Glutamatergic neuron (in vitro differentiated cells): ENCODE measurements at regions not wholly inside any gene's neighbourhood (a gene's known extent, or its start where the extent isn't known, plus 50 kb on each side); places are given as distances from the start of the nearest gene placed in this dataset.

ENCODE experiments used
- DNase-seq: peaks from one replicate; pipeline ENCODE4 v3.0.0; 2022
- H3K27ac Mint-ChIP-seq: one replicate; pipeline ENCODE4 v1.8.0; 2020; ENCODE audit warnings: mild to moderate bottlenecking, mixed read lengths, inconsistent platforms; ENCODE audit not compliant: unreplicated experiment
- H3K27me3 Mint-ChIP-seq: one replicate; pipeline ENCODE4 v1.8.0; 2020; ENCODE audit warnings: mild to moderate bottlenecking, moderate library complexity, mixed read lengths, inconsistent platforms; ENCODE audit not compliant: unreplicated experiment
- H3K36me3 Mint-ChIP-seq: one replicate; pipeline ENCODE4 v1.8.0; 2020; ENCODE audit warnings: mild to moderate bottlenecking, mixed read lengths, inconsistent platforms; ENCODE audit not compliant: unreplicated experiment
- H3K4me1 Mint-ChIP-seq: one replicate; pipeline ENCODE4 v1.8.0; 2020; ENCODE audit warnings: mild to moderate bottlenecking, low read depth, mixed read lengths, inconsistent platforms; ENCODE audit not compliant: unreplicated experiment
- H3K4me3 Mint-ChIP-seq: one replicate; pipeline ENCODE4 v1.8.0; 2020; ENCODE audit warnings: mild to moderate bottlenecking, mixed read lengths, inconsistent platforms; ENCODE audit not compliant: unreplicated experiment
- H3K9me3 Mint-ChIP-seq: one replicate; pipeline ENCODE4 v1.8.0; 2020; ENCODE audit warnings: mild to moderate bottlenecking, moderate library complexity, mixed read lengths, inconsistent platforms; ENCODE audit not compliant: unreplicated experiment
- TF ChIP-seq, protein P1 (sequence below): fragments of 200-600 bp; sonication (generic); IDR thresholded peaks from one replicate; pipeline ENCODE4 v1.5.0; 2021; ENCODE audit not compliant: partially characterized antibody, unreplicated experiment

DNA sequence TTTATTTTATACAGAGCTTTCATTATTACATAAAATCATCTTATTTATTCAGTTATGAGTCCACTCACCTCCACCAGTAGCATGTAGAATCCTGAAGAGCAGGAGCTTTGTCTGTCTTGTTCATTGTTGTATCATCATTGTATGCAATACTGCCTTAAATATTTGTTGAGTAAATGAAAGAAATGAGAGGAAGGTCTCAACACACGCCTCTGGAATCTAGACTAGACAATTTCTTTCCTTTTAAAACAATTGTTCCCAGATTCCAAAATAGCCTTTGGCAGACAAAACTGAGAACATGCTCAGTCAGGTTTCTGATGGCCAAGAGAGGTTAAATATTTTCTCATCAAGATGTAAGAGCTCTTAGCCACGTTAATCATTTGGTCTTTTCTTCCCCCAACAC is 173.1 kb upstream of the AGR3 start:
- no peaks in the 10 kb centered on the region for H3K9me3 Mint-ChIP-seq
- no peaks in the 10 kb centered on the region for H3K4me1 Mint-ChIP-seq
- peaks cover 2% of the 10 kb centered on the region for H3K27me3 Mint-ChIP-seq
- peaks cover 8% of the 10 kb centered on the region for H3K36me3 Mint-ChIP-seq
- no peak overlapping the region for H3K4me3 Mint-ChIP-seq
- DNase-seq = no peak
- TF ChIP-seq, protein P1, sequence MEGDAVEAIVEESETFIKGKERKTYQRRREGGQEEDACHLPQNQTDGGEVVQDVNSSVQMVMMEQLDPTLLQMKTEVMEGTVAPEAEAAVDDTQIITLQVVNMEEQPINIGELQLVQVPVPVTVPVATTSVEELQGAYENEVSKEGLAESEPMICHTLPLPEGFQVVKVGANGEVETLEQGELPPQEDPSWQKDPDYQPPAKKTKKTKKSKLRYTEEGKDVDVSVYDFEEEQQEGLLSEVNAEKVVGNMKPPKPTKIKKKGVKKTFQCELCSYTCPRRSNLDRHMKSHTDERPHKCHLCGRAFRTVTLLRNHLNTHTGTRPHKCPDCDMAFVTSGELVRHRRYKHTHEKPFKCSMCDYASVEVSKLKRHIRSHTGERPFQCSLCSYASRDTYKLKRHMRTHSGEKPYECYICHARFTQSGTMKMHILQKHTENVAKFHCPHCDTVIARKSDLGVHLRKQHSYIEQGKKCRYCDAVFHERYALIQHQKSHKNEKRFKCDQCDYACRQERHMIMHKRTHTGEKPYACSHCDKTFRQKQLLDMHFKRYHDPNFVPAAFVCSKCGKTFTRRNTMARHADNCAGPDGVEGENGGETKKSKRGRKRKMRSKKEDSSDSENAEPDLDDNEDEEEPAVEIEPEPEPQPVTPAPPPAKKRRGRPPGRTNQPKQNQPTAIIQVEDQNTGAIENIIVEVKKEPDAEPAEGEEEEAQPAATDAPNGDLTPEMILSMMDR = no peak
- H3K27ac Mint-ChIP-seq = no peak overlapping the region

DNA sequence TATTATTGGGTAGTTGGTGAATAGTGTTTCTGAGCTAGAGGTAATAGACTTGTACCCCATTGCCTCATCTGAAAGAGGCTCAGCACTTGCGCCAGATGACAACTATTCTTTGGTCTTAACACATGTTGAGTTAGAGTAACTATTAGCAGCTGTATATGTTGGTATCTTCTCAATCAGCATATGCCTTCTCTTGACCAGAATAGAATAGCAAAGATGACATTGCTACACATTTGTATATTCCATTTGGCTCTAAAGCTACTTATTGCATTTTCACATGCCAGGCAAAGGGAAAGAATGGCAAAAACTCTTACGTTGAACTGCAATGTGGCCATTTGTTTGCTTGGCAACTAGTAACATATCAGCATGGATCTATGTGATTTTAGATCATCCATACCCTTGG is 173.8 kb upstream of the AGR3 start:
- TF ChIP-seq, protein P1 = no peak
- H3K4me1 Mint-ChIP-seq = no peaks in the 10 kb centered on the region
- DNase-seq = no peak

DNA sequence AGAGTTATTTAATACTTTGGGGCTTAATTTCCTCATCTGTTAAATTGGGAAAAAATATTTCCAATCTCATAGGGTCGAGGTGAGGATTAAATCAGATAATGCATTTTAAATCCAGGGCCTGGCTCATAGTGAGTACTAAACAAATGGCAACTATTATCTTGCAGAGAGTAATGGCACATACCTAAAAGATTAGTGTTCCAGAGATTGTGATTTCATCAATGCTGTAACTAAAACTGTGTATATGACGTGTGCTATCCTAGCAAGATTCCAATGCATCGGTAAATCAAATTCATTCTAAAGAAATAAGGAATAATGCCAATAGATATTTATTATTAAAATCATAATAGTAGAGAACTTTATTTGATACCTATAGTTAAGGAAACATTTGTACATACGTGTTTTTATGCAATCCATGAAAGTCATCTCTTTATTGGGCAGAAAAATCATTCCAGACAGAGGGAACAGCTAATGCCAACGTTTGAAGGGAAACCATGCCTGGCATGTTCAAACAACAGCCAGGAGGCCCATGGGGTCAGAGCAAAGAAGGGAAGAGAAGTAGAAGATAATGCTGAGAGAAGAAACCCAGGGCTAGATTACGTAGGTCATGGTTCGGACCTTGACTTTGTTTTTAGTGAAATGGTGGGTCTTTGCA is 174.8 kb upstream of the AGR3 start:
- TF ChIP-seq, protein P1 = no peak
- DNase-seq = no peak
- H3K4me1 Mint-ChIP-seq = no peaks in the 10 kb centered on the region
- H3K4me3 Mint-ChIP-seq = no peak overlapping the region
- H3K27me3 Mint-ChIP-seq = peaks cover 2% of the 10 kb centered on the region
- H3K27ac Mint-ChIP-seq = no peak overlapping the region
- no peaks in the 10 kb centered on the region for H3K9me3 Mint-ChIP-seq
- H3K36me3 Mint-ChIP-seq = peaks cover 8% of the 10 kb centered on the region

More for the DNA sequence above, 173.8 kb upstream of the AGR3 start:
- peaks cover 2% of the 10 kb centered on the region for H3K27me3 Mint-ChIP-seq
- no peaks in the 10 kb centered on the region for H3K9me3 Mint-ChIP-seq
- no peak overlapping the region for H3K27ac Mint-ChIP-seq
- H3K36me3 Mint-ChIP-seq = peaks cover 8% of the 10 kb centered on the region
- no peak overlapping the region for H3K4me3 Mint-ChIP-seq

DNA sequence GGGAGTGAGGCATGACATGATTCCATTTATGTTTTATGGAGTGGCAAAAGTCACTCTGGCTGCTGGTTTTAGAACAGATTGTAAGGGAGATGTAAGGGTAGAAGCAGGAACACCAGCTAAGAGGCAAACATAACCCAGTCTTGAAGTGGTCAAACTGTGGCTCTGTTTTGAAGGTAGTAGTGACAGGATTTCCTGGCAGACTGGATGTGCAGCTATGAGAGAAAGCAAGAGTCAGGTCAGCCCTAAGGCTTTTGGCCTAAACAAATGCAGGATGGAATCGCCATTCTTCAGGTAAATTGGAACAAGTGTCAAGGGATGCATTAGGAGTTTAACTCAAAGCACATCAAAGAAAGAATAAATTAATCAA is 175.3 kb upstream of the AGR3 start:
- peaks cover 2% of the 10 kb centered on the region for H3K27me3 Mint-ChIP-seq
- H3K36me3 Mint-ChIP-seq = peaks cover 8% of the 10 kb centered on the region
- TF ChIP-seq, protein P1 = no peak
- no peaks in the 10 kb centered on the region for H3K4me1 Mint-ChIP-seq
- no peak overlapping the region for H3K27ac Mint-ChIP-seq
- H3K4me3 Mint-ChIP-seq = no peak overlapping the region
- no peaks in the 10 kb centered on the region for H3K9me3 Mint-ChIP-seq
- no peak for DNase-seq

DNA sequence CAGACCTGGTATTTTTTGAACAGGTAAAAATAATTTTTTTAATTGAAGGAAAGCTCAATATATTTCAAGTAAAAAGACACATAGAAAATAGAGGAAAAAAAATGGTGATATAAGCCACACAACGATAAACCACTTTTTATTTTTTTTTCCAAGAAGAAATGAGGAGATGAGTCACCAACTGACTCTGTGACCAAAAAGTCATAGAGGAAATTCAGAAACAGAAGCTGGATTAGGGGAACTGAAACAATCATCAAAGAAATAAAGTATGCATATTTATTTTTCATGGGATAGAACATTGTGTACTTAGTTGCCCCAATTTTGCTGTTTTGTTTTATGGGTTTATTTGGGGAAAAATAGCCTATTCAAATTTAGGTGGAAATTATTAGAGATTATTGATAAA is 176.8 kb upstream of the AGR3 start:
- no peaks in the 10 kb centered on the region for H3K9me3 Mint-ChIP-seq
- TF ChIP-seq, protein P1 = no peak
- no peaks in the 10 kb centered on the region for H3K36me3 Mint-ChIP-seq
- H3K4me1 Mint-ChIP-seq = no peaks in the 10 kb centered on the region
- H3K4me3 Mint-ChIP-seq = no peak overlapping the region
- H3K27me3 Mint-ChIP-seq = peaks cover 2% of the 10 kb centered on the region
- H3K27ac Mint-ChIP-seq = no peak overlapping the region
- DNase-seq = no peak
